Bronchial epithelial cell (primary cell): ENCODE measurements at regions not wholly inside any gene's neighbourhood (a gene's known extent, or its start where the extent isn't known, plus 50 kb on each side); places are given as distances from the start of the nearest gene placed in this dataset.

Experiments used
- DNase-seq: peaks from one replicate; pipeline ENCODE4 v3.0.0-alpha.2; 2010; ENCODE audit warnings: low read depth
- FAIRE-seq: peaks from 2 replicates; lab custom pipeline; 2011; peaks lifted over from hg19 to GRCh38; lab: Jason Lieb, UNC
- H3K27me3 ChIP-seq: 2 replicates; pipeline ENCODE4 v1.5.1; 2011; ENCODE audit warnings: low read length; ENCODE audit not compliant: control insufficient read depth, insufficient read depth
- H3K36me3 ChIP-seq: 2 replicates; pipeline ENCODE4 v1.5.1; 2011; ENCODE audit warnings: low read length; ENCODE audit not compliant: control insufficient read depth, insufficient read depth
- H3K4me3 ChIP-seq: 2 replicates; pipeline ENCODE4 v1.5.1; 2011; ENCODE audit warnings: mild to moderate bottlenecking, low read depth, low read length, control low read depth
- TF ChIP-seq, protein P1 (sequence below): IDR thresholded peaks from 2 replicates; pipeline ENCODE4 v1.5.1; 2011; ENCODE audit warnings: mild to moderate bottlenecking, moderate library complexity, low read length, control low read depth, inconsistent platforms; ENCODE audit not compliant: insufficient read depth, severe bottlenecking

DNA sequence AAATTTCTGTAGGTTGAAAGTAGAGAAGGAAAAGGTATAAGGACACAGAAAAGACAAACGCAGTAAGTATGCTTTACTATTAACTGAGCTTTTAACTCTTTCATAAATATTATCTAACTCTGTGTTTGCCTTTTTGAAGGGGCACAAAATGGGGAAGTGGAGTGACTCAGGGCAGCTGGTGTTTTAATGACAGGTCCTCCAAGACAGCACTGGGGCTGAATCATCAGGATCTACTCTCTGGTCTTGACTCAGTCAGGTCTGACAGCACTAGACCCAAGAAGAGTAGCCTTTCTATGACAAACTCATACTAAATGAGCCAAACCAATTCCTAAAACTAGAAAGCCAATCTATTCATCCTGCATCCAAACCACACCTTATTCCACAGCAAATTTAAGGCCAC is 102.2 kb downstream of the APTX start:
- TF ChIP-seq, protein P1, sequence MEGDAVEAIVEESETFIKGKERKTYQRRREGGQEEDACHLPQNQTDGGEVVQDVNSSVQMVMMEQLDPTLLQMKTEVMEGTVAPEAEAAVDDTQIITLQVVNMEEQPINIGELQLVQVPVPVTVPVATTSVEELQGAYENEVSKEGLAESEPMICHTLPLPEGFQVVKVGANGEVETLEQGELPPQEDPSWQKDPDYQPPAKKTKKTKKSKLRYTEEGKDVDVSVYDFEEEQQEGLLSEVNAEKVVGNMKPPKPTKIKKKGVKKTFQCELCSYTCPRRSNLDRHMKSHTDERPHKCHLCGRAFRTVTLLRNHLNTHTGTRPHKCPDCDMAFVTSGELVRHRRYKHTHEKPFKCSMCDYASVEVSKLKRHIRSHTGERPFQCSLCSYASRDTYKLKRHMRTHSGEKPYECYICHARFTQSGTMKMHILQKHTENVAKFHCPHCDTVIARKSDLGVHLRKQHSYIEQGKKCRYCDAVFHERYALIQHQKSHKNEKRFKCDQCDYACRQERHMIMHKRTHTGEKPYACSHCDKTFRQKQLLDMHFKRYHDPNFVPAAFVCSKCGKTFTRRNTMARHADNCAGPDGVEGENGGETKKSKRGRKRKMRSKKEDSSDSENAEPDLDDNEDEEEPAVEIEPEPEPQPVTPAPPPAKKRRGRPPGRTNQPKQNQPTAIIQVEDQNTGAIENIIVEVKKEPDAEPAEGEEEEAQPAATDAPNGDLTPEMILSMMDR, result no peak
- Histone ChIP-seq H3K36me3 (no peaks in the 10 kb centered on the region), H3K4me3 (no peak overlapping the region), H3K27me3 (no peaks in the 10 kb centered on the region)
- FAIRE-seq (no peak), DNase-seq (peak; percentile 44)

DNA sequence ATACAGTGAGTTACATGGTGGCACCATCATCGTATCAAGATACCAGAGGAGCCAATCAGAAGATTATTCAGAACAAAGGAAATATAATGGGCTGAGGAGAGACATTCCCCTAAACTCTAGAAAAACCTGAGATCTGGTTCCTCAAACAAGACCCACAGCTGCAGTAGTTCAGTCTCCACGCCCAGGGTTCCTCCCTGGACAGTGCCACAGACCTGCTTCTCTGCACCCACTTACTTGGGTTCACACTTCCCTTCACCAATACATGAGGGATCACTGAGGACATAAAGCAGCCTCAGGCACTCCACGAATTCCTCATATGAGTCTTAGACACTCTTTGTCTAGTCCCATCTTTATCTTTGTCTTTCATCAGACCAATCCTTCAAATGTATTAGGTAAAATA is 101.7 kb downstream of the APTX start:
- no peak overlapping the region for H3K4me3 ChIP-seq
- DNase-seq, result no peak
- TF ChIP-seq, protein P1, result no peak
- FAIRE-seq, result no peak
- H3K27me3 ChIP-seq, result no peaks in the 10 kb centered on the region
- H3K36me3 ChIP-seq, result no peaks in the 10 kb centered on the region

DNA sequence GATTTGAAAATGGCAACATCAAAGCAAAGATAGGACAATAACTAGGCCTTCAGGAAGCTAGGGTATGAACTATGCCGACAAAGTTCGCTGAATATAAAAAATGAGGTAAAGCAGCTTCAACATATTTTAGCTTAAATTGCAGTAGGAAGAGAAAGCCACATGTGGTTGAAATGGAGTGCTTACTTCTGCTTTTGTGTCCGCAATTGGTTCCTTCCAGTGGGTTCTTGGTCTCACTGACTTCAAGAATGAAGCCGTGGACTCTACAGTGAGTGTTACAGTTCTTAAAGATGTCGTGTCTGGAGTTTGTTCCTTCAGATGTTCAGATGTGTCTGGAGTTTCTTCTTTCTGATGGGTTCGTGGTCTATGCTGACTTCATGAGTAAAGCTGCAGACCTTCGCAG is 95.2 kb downstream of the APTX start:
- no peak for FAIRE-seq
- H3K36me3 ChIP-seq, result no peaks in the 10 kb centered on the region
- DNase-seq, result no peak
- no peaks in the 10 kb centered on the region for H3K27me3 ChIP-seq
- H3K4me3 ChIP-seq, result no peak overlapping the region
- TF ChIP-seq, protein P1, result no peak

DNA sequence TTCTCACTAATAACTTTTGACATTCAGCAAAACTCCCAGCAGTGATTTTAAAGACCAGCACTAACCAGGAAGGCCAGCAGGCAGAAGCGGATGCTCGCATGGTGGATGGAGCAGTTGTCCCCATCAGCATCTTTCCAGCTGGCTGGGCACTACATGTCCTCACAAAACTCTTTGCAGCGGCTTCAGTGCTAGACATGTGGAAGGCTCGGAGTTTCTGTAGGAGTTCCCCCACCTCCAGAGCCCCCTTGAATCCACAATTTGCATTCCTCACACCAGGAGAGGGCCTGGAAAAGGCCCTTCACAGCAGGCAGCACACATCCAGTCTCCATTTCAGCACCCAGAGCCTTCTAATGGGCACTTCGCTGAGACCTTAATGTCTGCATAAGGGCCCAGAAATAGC is 85.6 kb downstream of the APTX start:
- Histone ChIP-seq H3K36me3 (no peaks in the 10 kb centered on the region), H3K27me3 (no peaks in the 10 kb centered on the region), H3K4me3 (no peak overlapping the region)
- DNase-seq (no peak), FAIRE-seq (no peak)
- TF ChIP-seq, protein P1, result no peak

DNA sequence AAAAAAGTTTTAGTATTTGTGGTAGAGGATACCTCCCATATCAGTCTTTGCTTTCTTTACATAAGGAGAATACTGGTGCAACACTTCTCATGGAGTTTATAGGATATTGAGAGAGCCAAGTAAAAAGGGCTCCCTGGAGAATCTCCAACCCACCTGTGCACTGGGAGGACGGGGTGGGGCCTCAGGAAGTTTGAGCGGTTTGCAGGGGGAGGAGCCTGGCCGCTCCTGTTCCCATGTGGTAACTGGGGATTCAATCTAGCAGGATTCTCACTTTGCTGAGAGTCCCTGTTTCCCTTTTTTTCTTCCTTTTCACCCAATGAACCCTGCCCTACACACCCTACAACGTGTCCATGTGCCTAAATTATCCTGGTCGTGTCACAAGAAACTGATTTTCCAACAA is 82.8 kb downstream of the APTX start:
- TF ChIP-seq, protein P1, result no peak
- Histone ChIP-seq H3K27me3 (no peaks in the 10 kb centered on the region), H3K4me3 (no peak overlapping the region), H3K36me3 (no peaks in the 10 kb centered on the region)
- DNase-seq (no peak), FAIRE-seq (no peak)
